Endothelial cell of umbilical vein (primary cell): ENCODE measurements at regions not wholly inside any gene's neighbourhood (a gene's known extent, or its start where the extent isn't known, plus 50 kb on each side); places are given as distances from the start of the nearest gene placed in this dataset.
"Not testable (repeated sequence)": the region's sequence is repeated elsewhere in the genome, so short reads cannot be mapped to it uniquely, and the experiment has no call there.

Experiments used
- BruUV-seq: library from RNA; stranded (reverse); fragments of 400-500 nt; replicated peaks from 2 replicates; lab custom pipeline; 2021; lab: Mats Ljungman, UMichigan
- CTCF ChIA-PET: fragments of 300-600, 350-600 bp; sonication (Branson Sonifier 250); formaldehyde crosslinking; loops from one replicate; lab custom pipeline; 2021; ENCODE audit warnings: antibody characterized with exemption, inconsistent platforms; lab: Charles Lee
- POLR2A ChIA-PET: fragments of 300-600, 350-600 bp; sonication (Branson Sonifier 250); formaldehyde crosslinking; loops from one replicate; lab custom pipeline; 2021; ENCODE audit warnings: antibody characterized with exemption, inconsistent platforms; lab: Charles Lee
- DNase-seq: peaks from one replicate; pipeline ENCODE4 v3.0.0-alpha.2; 2011; ENCODE audit warnings: low read depth, low spot score
- FAIRE-seq: peaks from 2 replicates; lab custom pipeline; 2011; peaks lifted over from hg19 to GRCh38; lab: Jason Lieb, UNC
- H2AFZ ChIP-seq: 2 replicates; pipeline ENCODE4 v1.6.0; 2012; ENCODE audit warnings: low read depth, low read length, control low read depth, inconsistent platforms
- H3K27ac ChIP-seq: 2 replicates; pipeline ENCODE4 v1.5.1; 2011; ENCODE audit warnings: low read depth, mild to moderate bottlenecking, control low read depth, low read length, moderate library complexity; ENCODE audit not compliant: insufficient read depth
- H3K27me3 ChIP-seq, 2 experiments: 2 replicates each; pipeline versions ENCODE4 v1.6.0 to v1.6.1; 2011; ENCODE audit warnings: low read length in 2 of 2, mixed read lengths in 1 of 2; ENCODE audit not compliant: control insufficient read depth in 2 of 2, insufficient read depth in 2 of 2
- H3K36me3 ChIP-seq, 2 experiments: 2 replicates in 1 of 2; 3 replicates in 1 of 2; pipeline ENCODE4 v1.5.1; 2011; ENCODE audit warnings: low read length in 2 of 2, mild to moderate bottlenecking in 1 of 2, moderate library complexity in 1 of 2; ENCODE audit not compliant: control insufficient read depth in 2 of 2, insufficient read depth in 2 of 2; ENCODE audit errors: extremely low read depth in 1 of 2
- H3K4me1 ChIP-seq: 3 replicates; pipeline ENCODE4 v1.5.1; 2011; ENCODE audit warnings: mild to moderate bottlenecking, low read length; ENCODE audit not compliant: control insufficient read depth, insufficient read depth; ENCODE audit errors: extremely low read depth
- H3K4me2 ChIP-seq: 2 replicates; pipeline ENCODE4 v1.6.1; 2011; ENCODE audit warnings: low read length, control low read depth, mixed read lengths; ENCODE audit not compliant: insufficient read depth
- H3K4me3 ChIP-seq, 3 experiments: fragments of 200-600 bp in 1 of 3; sonication (generic), shearing (Covaris generic) in 1 of 3; replicated peaks in 1 of 3; 2 replicates each; pipeline ENCODE4 v1.5.1; 2011 to 2016; ENCODE audit warnings: control low read depth in 3 of 3, low read length in 3 of 3, mild to moderate bottlenecking in 2 of 3, inconsistent platforms in 1 of 3, low read depth in 1 of 3, moderate library complexity in 1 of 3; ENCODE audit not compliant: insufficient read depth in 1 of 3
- H3K79me2 ChIP-seq: 2 replicates; pipeline ENCODE4 v1.6.0; 2012; ENCODE audit warnings: low read length, inconsistent platforms; ENCODE audit not compliant: control insufficient read depth, insufficient read depth
- H3K9ac ChIP-seq: replicated peaks from 2 replicates; pipeline ENCODE3; 2011; ENCODE audit warnings: low read length, control low read depth; ENCODE audit not compliant: insufficient read depth; ENCODE audit errors: extremely low read depth
- H3K9me1 ChIP-seq: replicated peaks from 3 replicates; pipeline ENCODE4 v1.6.0; 2011; ENCODE audit warnings: mild to moderate bottlenecking, low read length; ENCODE audit not compliant: control insufficient read depth, insufficient read depth; ENCODE audit errors: extremely low read depth
- H3K9me3 ChIP-seq: replicated peaks from 2 replicates; pipeline ENCODE4 v1.5.1; 2012; ENCODE audit warnings: low read length, inconsistent platforms; ENCODE audit not compliant: control insufficient read depth, insufficient read depth
- H4K20me1 ChIP-seq: replicated peaks from 2 replicates; pipeline ENCODE3; 2011; ENCODE audit warnings: mild to moderate bottlenecking, low read length; ENCODE audit not compliant: control insufficient read depth, insufficient read depth; ENCODE audit errors: extremely low read depth
- CTCF ChIP-seq, 2 donors: IDR thresholded peaks; 1 replicate in 1 of 2; 2 replicates in 1 of 2; pipeline ENCODE4 v1.5.1; 2011; ENCODE audit warnings: low read length in 2 of 2, mild to moderate bottlenecking in 2 of 2, moderate library complexity in 2 of 2, control low read depth in 1 of 2, inconsistent platforms in 1 of 2, low read depth in 1 of 2; ENCODE audit not compliant: insufficient read depth in 1 of 2; ENCODE audit errors: extremely low read depth in 1 of 2
- EZH2 ChIP-seq: IDR thresholded peaks from 2 replicates; pipeline ENCODE4 v1.6.1; 2012; ENCODE audit warnings: borderline replicate concordance, low read depth, mild to moderate bottlenecking, moderate library complexity, low read length, inconsistent platforms; ENCODE audit not compliant: severe bottlenecking
- FOS ChIP-seq: IDR thresholded peaks from 2 replicates; pipeline ENCODE4 v1.6.1; 2011; ENCODE audit warnings: mild to moderate bottlenecking, low read length, moderate library complexity, borderline replicate concordance; ENCODE audit not compliant: insufficient read depth
- GATA2 ChIP-seq: IDR thresholded peaks from 2 replicates; pipeline ENCODE4 v1.7.0; 2011; ENCODE audit warnings: low read depth, mild to moderate bottlenecking, moderate library complexity, mixed read lengths, low read length; ENCODE audit not compliant: insufficient read length, insufficient read depth
- JUN ChIP-seq: IDR thresholded peaks from 2 replicates; pipeline ENCODE4 v1.6.1; 2011; ENCODE audit warnings: borderline replicate concordance, low read depth; ENCODE audit not compliant: insufficient read length, insufficient read depth
- MAX ChIP-seq: IDR thresholded peaks from 2 replicates; pipeline ENCODE4 v1.6.1; 2011; ENCODE audit not compliant: insufficient read depth, insufficient read length
- MYC ChIP-seq: IDR thresholded peaks from one replicate; pipeline ENCODE4 v1.6.1; 2011; ENCODE audit warnings: mild to moderate bottlenecking, low read depth, low read length
- POLR2A ChIP-seq: IDR thresholded peaks from 2 replicates; pipeline ENCODE4 v1.6.1; 2012; ENCODE audit warnings: low read depth, mild to moderate bottlenecking, control low read depth, low read length
- POLR2AphosphoS5 ChIP-seq: IDR thresholded peaks from 2 replicates; pipeline ENCODE4 v1.6.1; 2012; ENCODE audit warnings: low read depth, mild to moderate bottlenecking, control low read depth, low read length, moderate library complexity; ENCODE audit not compliant: insufficient read depth
- dilution Hi-C: fragments of 300-500 bp; cut with MboI; formaldehyde crosslinking; loops from one replicate; pipeline ENCODE4 v1.15.0; 2019; ENCODE audit warnings: low sequenced_read_pairs; ENCODE audit not compliant: extremely low pct_ligation_motif_present
- intact Hi-C: fragments of 100-400 bp; cut with micrococcal nuclease; formaldehyde crosslinking; loops from one replicate; pipeline ENCODE4 v1.10.0; 2022

DNA sequence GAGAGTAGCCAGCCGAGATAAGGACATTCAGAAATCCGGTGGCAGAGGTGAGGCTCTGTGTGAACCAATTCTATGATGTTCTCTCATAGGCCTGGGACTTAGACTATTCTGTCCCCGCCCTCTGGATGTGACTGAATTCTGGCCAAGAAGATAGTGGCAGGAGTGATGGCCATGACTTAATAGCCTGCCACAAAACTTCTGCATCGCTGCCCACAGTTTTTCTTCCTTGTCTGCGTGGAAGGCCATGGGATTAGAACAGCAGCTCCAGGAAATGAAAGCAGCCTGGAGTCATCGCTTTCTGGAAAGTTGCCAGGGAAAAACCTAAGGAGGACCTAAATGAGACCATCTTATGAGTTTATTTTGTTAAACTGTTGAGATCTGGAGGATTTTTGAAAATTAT lies 134.7 kb downstream of the F11 start:
- Histone ChIP-seq H3K36me3 (no peaks in the 10 kb centered on the region), H3K4me3 (no peak overlapping the region), H3K4me2 (no peak overlapping the region), H3K79me2 (no peaks in the 10 kb centered on the region), H3K27ac (no peak overlapping the region), H3K9me3 (peaks cover 2% of the 10 kb centered on the region), H4K20me1 (no peaks in the 10 kb centered on the region), H3K4me1 (no peaks in the 10 kb centered on the region), H3K9ac (no peak overlapping the region), H3K27me3 (no peaks in the 10 kb centered on the region), H2AFZ (no peak overlapping the region), H3K9me1 (no peaks in the 10 kb centered on the region)
- POLR2A ChIA-PET, result no interaction called here
- TF ChIP-seq MYC, result no peak
- BruUV-seq, result no TSS peak
- dilution Hi-C loops, result no loop called here
- DNase-seq (no peak), FAIRE-seq (no peak)
- CTCF ChIA-PET, result no interaction called here
- intact Hi-C loops, result no loop called here

- Histone ChIP-seq H3K4me1 (no peaks in the 10 kb centered on the region), H3K79me2 (no peaks in the 10 kb centered on the region), H3K4me3 (no peak overlapping the region), H3K9ac (no peak overlapping the region), H4K20me1 (no peaks in the 10 kb centered on the region), H3K9me1 (no peaks in the 10 kb centered on the region), H3K27me3 (no peaks in the 10 kb centered on the region), H3K36me3 (no peaks in the 10 kb centered on the region), H2AFZ (no peak overlapping the region), H3K4me2 (no peak overlapping the region), H3K9me3 (peaks cover 1% of the 10 kb centered on the region), H3K27ac (no peak overlapping the region)
- dilution Hi-C loops (no loop called here), intact Hi-C loops (no loop called here)
- no peak for TF ChIP-seq MAX
- TF ChIP-seq MYC, result no peak
- TF ChIP-seq POLR2AphosphoS5, result no peak
- TF ChIP-seq FOS, result no peak
- no peak for TF ChIP-seq JUN
- no peak for TF ChIP-seq POLR2A
- TF ChIP-seq CTCF (IDR thresholded peaks at IDR 0.05; ENCODE audit: extremely low read depth in 1 of 2, insufficient read depth in 1 of 2, low read depth in 1 of 2, low read length in 2 of 2), result no peak
- TF ChIP-seq EZH2, result no peak
- TF ChIP-seq GATA2, result no peak
- POLR2A ChIA-PET, result no interaction called here
- CTCF ChIA-PET, result no interaction called here
- FAIRE-seq (no peak), DNase-seq (no peak)
- no TSS peak for BruUV-seq
Observed at GRCh38 chr4:186392017-186392416, 126.0 kb downstream of the F11 start.

DNA sequence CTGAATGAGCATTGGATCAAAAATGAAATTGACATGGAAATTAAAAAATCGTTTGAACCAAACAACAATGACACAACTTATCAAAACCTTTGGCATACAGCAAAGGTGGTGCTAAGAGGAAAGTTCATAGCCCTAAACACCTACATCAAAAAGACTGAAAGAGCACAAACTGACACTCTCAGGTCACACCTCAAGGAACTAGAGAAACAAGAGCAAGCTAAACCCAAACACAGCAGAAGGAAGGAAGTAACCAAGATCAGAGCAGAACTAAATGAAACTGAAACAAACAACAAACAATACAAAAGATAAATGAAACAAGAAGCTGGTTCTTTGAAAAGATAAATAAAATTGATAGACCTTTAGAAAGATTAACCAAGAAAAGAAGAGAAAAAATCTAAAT lies 118.3 kb downstream of the F11 start:
- dilution Hi-C loops, CTCF ChIA-PET, POLR2A ChIA-PET, H3K27me3 ChIP-seq, FAIRE-seq, H3K9me1 ChIP-seq, H3K36me3 ChIP-seq, H3K9me3 ChIP-seq, H2AFZ ChIP-seq, H3K4me1 ChIP-seq, intact Hi-C loops, H3K79me2 ChIP-seq, H3K4me2 ChIP-seq, BruUV-seq, H3K9ac ChIP-seq, H4K20me1 ChIP-seq, DNase-seq, H3K27ac ChIP-seq, H3K4me3 ChIP-seq: not testable (repeated sequence)
